Fibroblast of the conjunctiva (primary cell): ENCODE measurements at regions not wholly inside any gene's neighbourhood (a gene's known extent, or its start where the extent isn't known, plus 50 kb on each side); places are given as distances from the start of the nearest gene placed in this dataset.
"Not testable (repeated sequence)": the region's sequence is repeated elsewhere in the genome, so short reads cannot be mapped to it uniquely, and the experiment has no call there.

Experiments used
- DNase-seq: peaks from one replicate; pipeline ENCODE4 v3.0.0-alpha.2; 2010; ENCODE audit warnings: low read depth

- no peak for DNase-seq
Measured at GRCh38 chr2:2797797-2798196, 466.7 kb upstream of the MYT1L start.

GRCh38 chr2:2796207-2796606 lies 465.1 kb upstream of the MYT1L start:
- DNase-seq = no peak

- no peak for DNase-seq
Measured at GRCh38 chr2:2795438-2796091, 464.5 kb upstream of the MYT1L start.

- DNase-seq = no peak
Measured at GRCh38 chr2:2793925-2794560, 463.0 kb upstream of the MYT1L start.

GRCh38 chr2:2793514-2793913 lies 462.4 kb upstream of the MYT1L start:
- no peak for DNase-seq

- no peak for DNase-seq
Measured at GRCh38 chr2:2791606-2792005, 460.5 kb upstream of the MYT1L start.

GRCh38 chr2:2791031-2791430 lies 460.0 kb upstream of the MYT1L start:
- DNase-seq = no peak

- DNase-seq = no peak
Measured at GRCh38 chr2:2788076-2788475, 457.0 kb upstream of the MYT1L start.

GRCh38 chr2:2787301-2787907 lies 456.3 kb upstream of the MYT1L start:
- DNase-seq = no peak

GRCh38 chr2:2782007-2782406 lies 450.9 kb upstream of the MYT1L start:
- DNase-seq = no peak

GRCh38 chr2:2779727-2780126 lies 448.7 kb upstream of the MYT1L start:
- DNase-seq = no peak

GRCh38 chr2:2777876-2778275 lies 446.8 kb upstream of the MYT1L start:
- no peak for DNase-seq

- DNase-seq = no peak
Measured at GRCh38 chr2:2777213-2777612, 446.1 kb upstream of the MYT1L start.

GRCh38 chr2:2775018-2775417 lies 443.9 kb upstream of the MYT1L start:
- DNase-seq = no peak

- DNase-seq = no peak
Measured at GRCh38 chr2:2773692-2774091, 442.6 kb upstream of the MYT1L start.

GRCh38 chr2:2773080-2773479 lies 442.0 kb upstream of the MYT1L start:
- DNase-seq = not testable (repeated sequence)

- no peak for DNase-seq
Measured at GRCh38 chr2:2771721-2772411, 440.8 kb upstream of the MYT1L start.

GRCh38 chr2:2769481-2770431 lies 438.7 kb upstream of the MYT1L start:
- DNase-seq = no peak

- DNase-seq = no peak
Measured at GRCh38 chr2:2768476-2768875, 437.4 kb upstream of the MYT1L start.

GRCh38 chr2:2767837-2768236 lies 436.8 kb upstream of the MYT1L start:
- DNase-seq = no peak

- DNase-seq = no peak
Measured at GRCh38 chr2:2765839-2766495, 434.9 kb upstream of the MYT1L start.
